ENCODE measurements at regions not wholly inside any gene's neighbourhood (a gene's known extent, or its start where the extent isn't known, plus 50 kb on each side); places are given as distances from the start of the nearest gene placed in this dataset.

GRCh38 chr5:173557123-173557903, 59.1 kb downstream of the BOD1 start:
- DNase-seq = no peak

DNA sequence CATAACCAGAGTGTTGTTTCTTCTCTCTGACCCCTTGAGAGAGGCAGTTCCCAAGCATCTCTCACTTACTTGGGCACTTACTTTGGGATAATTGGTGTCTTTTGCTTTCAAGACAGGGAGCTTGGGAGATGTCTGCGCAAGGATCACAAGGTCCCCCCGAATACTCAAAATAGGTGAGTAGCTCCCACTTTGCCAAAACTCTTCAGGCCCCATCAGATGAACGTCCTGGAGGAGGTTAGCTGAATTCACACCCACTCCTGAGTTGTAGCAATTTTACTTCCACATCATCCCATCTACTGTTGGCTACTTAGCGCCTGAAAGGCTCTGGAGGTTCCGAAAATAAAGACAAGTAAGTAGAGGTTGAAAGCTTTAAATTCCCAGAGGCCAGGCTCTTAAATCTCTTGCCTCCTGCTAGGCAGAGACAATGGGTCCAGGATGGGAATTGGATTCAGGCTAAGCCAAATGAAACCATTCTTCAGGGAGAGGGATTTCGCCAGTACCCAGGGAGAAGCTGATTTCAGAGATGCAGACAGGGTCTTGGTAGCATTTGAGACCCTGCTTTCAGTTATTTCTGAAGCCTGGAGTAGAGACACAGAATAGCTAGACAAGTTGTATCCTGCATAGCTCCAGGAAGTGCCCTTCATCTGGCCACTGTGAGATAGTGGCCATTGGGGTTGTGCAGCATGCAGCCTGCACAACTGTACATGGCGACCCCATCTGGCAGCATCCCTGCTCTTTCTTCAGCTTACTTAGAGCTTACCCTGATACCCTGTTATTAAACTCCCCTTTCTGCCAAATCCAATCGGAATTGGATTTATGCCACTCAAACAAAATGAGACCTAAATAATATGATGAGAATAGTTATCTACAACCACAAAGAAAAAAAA, 60.1 kb downstream of the BOD1 start:
- DNase-seq = no peak

DNA sequence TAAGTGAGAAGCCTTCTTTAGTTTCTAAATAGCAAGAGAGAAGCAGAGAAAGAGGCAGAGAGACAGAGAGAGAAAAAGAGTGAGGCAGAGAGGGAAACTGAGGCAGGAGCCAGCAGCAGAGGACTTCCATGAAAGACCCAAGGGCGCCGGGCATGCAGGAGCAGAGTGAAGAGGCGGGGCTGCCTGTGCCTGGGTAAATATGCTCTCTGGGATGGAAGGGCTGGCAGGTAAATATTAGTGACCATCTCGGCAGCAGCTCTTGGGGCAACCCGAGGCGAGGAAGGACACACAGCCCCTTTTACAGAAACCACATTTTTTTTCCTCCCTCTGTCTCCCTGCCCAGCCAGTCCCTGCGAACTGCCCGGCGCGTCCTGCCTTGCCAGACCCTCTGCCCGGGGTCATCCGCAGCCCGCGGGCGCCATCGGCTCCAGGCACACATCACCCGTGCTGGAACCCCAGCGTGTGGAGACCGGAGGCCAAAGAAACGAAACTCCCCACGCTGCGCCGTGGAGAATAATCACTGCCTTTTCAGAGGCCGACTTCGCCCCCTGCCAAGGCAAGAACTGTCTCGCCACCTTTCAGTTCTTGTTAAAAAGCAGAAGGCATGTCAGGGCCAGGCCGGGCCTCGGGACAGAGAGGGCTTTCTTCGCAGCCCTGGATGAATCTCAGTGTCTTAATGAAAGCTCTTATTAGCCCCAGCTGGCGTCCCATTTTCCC, 61.3 kb downstream of the BOD1 start:
- DNase-seq = no peak

- no peak for DNase-seq
Observed at GRCh38 chr5:173554038-173554955, 62.2 kb downstream of the BOD1 start.

- DNase-seq = no peak
Observed at GRCh38 chr5:173550641-173551040, 65.8 kb downstream of the BOD1 start.

DNA sequence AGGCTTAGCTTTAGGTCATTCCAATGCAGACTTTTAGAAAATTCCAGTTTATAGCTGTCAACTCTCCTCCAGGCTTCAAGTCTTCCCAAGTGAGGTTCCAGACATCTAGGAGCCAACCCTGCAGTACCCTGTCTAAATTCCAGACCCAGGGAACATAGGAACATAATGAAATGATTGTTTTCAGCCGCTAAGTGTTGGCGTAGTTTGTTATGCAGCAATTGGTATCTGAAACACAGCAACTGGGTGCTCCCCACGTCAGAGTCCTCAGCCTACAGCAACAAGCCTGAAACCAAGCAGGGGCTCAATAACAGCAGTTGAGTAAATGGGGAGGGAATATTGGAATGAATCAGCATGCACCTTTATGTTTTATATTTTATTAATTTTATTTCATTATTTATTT, 66.8 kb downstream of the BOD1 start:
- DNase-seq = no peak

- DNase-seq = no peak
Observed at GRCh38 chr5:173547579-173547978, 68.9 kb downstream of the BOD1 start.

- DNase-seq = no peak
Observed at GRCh38 chr5:173542964-173543363, 73.5 kb downstream of the BOD1 start.

DNA sequence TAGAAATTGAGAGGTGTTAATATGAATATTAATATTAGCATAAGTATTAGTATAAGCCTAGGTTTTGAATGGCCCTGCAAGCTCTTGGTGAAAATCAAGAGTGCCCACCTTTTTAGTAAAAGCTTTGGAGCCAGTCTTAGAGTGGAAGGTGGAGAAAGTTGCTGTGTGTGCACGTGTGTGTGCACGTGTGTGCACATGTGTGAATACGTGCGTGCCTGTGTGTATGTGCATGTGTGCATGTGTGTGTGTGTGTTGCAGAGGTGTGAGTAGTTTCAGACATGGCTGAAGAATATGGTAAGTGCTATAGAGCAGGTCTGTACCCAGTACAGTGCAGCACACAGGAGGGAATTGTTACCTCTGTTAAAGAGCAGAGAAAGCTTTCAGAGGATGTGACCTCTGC, 74.3 kb downstream of the BOD1 start:
- no peak for DNase-seq

DNA sequence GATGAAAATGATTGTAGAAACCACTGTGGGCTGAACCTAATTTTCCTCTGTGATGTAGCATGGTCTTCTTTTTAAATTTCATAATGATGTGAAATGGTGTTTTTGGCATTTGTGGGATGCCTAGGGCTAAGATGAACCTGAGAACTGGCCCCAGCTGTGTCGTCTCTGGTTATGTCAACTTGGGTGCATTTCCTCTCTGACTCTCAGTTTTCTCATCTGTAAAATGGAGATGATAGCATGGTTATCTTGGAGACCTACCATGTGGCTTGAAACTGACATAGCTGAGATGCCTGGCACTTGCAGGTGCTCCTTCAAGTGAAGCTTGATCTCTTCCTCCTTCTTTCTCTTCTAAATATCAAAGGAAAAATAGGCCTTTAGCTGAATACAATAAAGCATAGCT, 77.8 kb downstream of the BOD1 start:
- DNase-seq = no peak

GRCh38 chr5:173538018-173538417, 78.4 kb downstream of the BOD1 start:
- DNase-seq = no peak

- DNase-seq = no peak
Observed at GRCh38 chr5:173537228-173537627, 79.2 kb downstream of the BOD1 start.

DNA sequence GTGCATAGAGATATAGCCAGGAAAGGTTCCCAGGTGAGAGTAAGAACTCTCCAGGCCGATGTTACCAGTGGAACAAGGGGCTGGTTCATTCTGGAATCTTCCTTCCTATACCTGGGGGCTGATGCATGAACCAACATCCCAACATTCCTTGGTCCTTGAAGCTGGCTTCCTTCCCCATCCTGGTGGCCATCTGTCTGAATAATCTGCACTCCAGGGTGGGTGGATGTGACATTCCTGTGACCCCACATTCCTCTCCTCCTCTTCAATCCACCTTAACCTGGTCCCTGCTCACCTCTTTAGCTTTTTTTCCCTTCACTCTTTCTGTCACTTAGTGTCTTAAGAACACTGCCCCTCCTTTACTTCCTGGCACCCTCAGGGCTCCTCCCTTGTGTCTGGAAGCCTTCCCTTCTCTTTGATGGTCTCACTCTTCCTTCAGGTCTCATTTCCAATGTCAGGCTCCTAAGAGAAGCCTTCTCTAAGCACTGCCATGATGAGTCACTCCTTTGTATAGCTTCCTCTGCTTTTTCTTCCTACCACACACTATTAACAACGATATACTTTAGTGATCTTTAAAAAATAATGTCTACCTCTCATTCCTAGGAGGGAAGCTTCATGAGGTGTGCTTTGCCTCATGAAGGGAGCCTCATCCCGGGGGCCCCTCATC, 80.3 kb downstream of the BOD1 start:
- DNase-seq = no peak

DNA sequence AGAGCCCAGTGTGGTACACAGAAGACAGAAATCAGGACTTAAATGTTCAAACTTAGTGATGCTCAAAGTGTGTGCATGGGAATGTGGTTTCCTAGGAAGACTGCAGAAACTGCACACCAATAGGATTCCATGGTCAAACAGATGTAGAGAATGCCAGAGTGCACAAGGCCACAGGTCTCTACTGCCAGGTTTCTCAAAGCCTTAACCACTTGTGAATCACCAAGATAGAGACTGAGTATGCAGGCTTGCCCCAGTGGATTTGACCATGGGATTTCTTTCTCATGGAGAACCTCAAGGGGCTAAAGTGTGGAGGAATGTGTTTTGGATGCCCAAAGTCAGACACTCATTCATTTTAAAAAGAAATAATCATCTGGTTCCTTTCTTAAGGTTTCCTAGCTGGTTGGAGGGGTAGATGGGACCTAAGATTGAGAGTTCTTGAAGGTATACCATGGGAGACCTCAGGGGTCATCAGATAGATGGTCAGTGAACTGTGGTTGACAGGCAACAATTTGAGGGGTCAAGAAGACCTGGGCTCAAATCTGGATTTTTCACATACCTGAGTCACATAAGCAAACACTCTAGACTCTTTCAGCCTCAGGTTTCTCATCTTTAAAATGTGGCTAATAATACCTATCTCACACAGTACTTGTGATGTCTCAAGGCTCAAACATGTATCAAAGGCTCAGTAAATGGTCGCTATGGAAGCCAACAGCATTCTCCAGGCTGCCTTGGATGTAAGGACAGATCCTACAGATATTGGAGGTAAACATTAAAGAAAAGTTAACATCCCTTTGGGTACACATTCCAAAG, 81.1 kb downstream of the BOD1 start:
- DNase-seq = no peak

DNA sequence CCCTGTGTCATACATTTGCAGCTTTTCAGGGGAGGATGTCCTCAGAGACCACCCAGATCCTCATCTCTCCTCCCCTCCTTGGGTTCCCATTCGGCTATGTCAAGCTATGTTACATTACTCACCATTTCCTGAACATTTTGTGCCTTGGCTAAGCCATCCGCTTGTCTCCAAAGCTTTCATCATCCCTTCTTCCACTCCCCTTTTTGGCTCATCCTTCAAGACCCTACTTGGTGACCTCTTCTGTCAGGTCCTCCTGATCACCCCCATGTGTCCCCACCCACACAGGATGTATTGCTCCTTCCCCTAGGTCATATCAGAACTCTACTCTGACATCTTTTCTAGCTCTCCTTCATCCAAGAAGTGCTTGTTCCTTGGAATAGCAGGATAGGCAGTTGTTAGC, 81.8 kb downstream of the BOD1 start:
- no peak for DNase-seq

DNA sequence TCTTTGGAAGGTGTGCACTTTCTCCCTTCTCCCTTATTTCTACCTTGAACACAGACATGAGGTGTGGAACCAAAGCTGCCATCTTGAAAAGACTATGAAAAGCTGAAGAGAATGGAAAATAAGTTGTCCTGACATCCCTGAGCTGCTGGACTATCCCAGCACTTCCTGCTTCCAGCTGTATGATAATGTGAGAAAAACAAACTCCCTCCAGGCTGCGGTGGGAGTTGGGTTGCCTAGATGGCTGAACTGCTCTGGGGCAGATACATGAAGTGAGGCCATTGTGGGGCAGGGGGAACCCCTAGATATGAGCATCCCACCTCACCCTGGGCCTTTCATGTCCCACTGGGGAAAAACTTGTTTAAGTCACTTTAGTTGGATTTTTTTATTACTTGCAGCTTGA, 82.4 kb downstream of the BOD1 start:
- DNase-seq = peak; percentile 11

- DNase-seq = no peak
Observed at GRCh38 chr5:173532689-173533250, 83.7 kb downstream of the BOD1 start.

- DNase-seq = no peak
Observed at GRCh38 chr5:173531863-173532262, 84.6 kb downstream of the BOD1 start.

- DNase-seq = no peak
Observed at GRCh38 chr5:173530547-173530946, 85.9 kb downstream of the BOD1 start.

DNA sequence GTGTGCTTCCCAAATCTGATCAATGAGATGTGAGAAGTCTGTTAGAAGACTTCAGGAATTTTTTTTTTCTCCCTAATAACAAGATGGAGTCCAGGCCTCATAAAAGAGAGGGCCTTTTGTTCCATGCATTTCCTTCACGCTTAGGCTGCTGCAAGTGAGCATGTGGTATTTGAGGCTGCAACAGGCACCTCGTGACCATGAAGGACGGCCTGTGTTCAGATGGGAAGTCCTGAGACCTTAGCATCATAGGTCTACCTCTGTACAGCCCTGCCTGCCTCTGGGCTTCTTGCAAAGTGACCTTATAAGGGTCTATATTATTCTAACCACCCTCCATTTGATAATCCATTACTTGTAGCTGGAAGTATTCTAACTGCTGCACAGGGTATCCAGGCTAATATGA, 86.6 kb downstream of the BOD1 start:
- no peak for DNase-seq

DNA sequence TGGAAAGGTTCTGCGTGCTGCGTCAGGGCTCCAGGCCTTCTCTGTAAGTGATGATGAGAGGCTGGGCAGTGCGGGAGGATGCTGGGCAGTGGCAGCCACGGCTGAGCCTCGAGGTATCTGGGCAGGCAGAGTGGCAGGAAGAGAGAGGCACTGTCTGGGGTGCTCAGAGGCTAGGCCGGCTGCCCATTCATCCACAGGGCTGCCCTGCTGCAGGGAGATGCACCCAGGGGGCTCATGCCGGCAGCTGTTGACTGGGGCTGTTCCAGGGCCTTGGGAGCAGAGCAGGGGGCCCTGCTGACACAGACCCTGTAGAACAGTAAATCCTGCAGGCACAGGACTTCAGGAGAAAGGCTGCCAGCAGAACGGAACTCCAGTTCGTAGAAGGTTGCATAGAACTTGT, 88.8 kb downstream of the BOD1 start:
- no peak for DNase-seq

All from SHP77 treated with DMSO at 0.1 percent for 48 hours (cell line).